Fibroblast of lung (primary cell): ENCODE measurements at regions not wholly inside any gene's neighbourhood (a gene's known extent, or its start where the extent isn't known, plus 50 kb on each side); places are given as distances from the start of the nearest gene placed in this dataset.

Experiments
- DNase-seq, 2 donors: peaks; one replicate each; pipeline versions ENCODE4 v3.0.0 to v3.0.0-alpha.2; 2010; ENCODE audit warnings: low read depth in 2 of 2
- H2AFZ ChIP-seq: 2 replicates; pipeline ENCODE4 v1.5.1; 2012; ENCODE audit warnings: low read length, control low read depth, inconsistent platforms
- H3K27ac ChIP-seq: 2 replicates; pipeline ENCODE4 v1.5.1; 2011; ENCODE audit warnings: low read length, control low read depth; ENCODE audit not compliant: insufficient read depth
- H3K27me3 ChIP-seq: 2 replicates; pipeline ENCODE4 v1.5.1; 2011; ENCODE audit warnings: mild to moderate bottlenecking, low read length; ENCODE audit not compliant: control insufficient read depth, insufficient read depth
- H3K36me3 ChIP-seq: 2 replicates; pipeline ENCODE4 v1.5.1; 2011; ENCODE audit warnings: low read length; ENCODE audit not compliant: control insufficient read depth, insufficient read depth
- H3K4me1 ChIP-seq: 2 replicates; pipeline ENCODE4 v1.5.1; 2011; ENCODE audit warnings: low read length; ENCODE audit not compliant: control insufficient read depth, insufficient read depth; ENCODE audit errors: extremely low read depth
- H3K4me2 ChIP-seq: 2 replicates; pipeline ENCODE4 v1.5.1; 2011; ENCODE audit warnings: low read length, control low read depth; ENCODE audit not compliant: insufficient read depth; ENCODE audit errors: extremely low read depth
- H3K4me3 ChIP-seq, 4 experiments: fragments of 200-600 bp in 1 of 4; sonication (generic) in 1 of 4; replicated peaks in 1 of 4; 2 replicates each; pipeline ENCODE4 v1.5.1; 2011 to 2016; ENCODE audit warnings: low read length in 4 of 4, low read depth in 3 of 4, mild to moderate bottlenecking in 3 of 4, control low read depth in 2 of 4, inconsistent platforms in 1 of 4, mixed read lengths in 1 of 4; ENCODE audit not compliant: insufficient read depth in 1 of 4; ENCODE audit errors: control extremely low read depth in 1 of 4
- H3K79me2 ChIP-seq: 2 replicates; pipeline ENCODE4 v1.5.1; 2012; ENCODE audit warnings: mild to moderate bottlenecking, low read length, inconsistent platforms; ENCODE audit not compliant: control insufficient read depth, insufficient read depth
- H3K9ac ChIP-seq: 2 replicates; pipeline ENCODE4 v1.5.1; 2011; ENCODE audit warnings: mild to moderate bottlenecking, low read length, control low read depth; ENCODE audit not compliant: insufficient read depth
- H3K9me3 ChIP-seq: 2 replicates; pipeline ENCODE4 v1.5.1; 2012; ENCODE audit warnings: low read depth, low read length; ENCODE audit not compliant: control insufficient read depth, insufficient read depth
- H4K20me1 ChIP-seq: 2 replicates; pipeline ENCODE4 v1.5.1; 2011; ENCODE audit warnings: low read length; ENCODE audit not compliant: control insufficient read depth, insufficient read depth; ENCODE audit errors: extremely low read depth
- EZH2 ChIP-seq: IDR thresholded peaks from 2 replicates; pipeline ENCODE4 v1.5.1; 2012; ENCODE audit warnings: low read length, control low read depth, mild to moderate bottlenecking; ENCODE audit errors: missing control alignments
- TF ChIP-seq, protein P1 (sequence below), 2 donors: IDR thresholded peaks in 1 of 2; conservative IDR thresholded peaks in 1 of 2; 1 replicate in 1 of 2; 2 replicates in 1 of 2; pipeline ENCODE4 v1.5.1; 2011 to 2012; ENCODE audit warnings: low read length in 2 of 2, control low read depth in 1 of 2, inconsistent platforms in 1 of 2, low read depth in 1 of 2, mild to moderate bottlenecking in 1 of 2

DNA sequence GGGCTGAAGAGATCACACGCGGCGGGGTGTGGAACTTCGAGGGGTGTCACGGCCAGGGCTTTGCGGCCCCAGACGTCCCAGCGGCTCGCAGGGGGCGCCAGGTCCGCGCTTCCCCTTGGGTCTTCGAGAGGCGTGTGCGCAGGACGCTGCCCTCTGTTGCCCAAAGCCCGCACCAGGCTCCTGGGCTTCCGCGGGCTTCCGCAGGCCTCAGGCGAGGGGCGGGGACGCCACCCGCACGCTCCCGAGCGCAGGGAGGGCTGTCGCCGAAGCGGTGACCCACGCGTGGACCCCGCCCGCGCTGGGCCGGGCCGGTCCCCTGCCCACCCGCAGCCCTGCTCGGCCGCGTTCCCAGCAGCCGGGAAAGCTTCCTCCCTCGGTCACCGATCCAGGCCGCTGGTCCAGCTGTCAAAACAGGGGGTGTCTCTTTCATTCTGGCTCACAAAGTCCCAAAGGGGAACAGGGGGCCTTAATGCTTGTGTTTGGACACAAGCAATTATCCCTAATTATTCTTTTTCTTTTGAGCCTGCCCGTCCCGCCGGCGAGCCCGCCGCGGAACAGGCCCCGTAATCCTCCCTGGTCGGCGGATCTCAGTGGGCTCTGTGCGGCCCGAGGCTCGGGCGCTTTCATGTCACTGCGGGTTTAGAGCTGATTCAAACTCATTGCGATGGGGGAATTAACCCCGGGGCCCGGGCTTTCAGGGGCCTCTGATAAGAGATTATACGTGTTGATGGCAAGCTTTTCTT lies 60.6 kb downstream of the TMEM174 start:
- peak overlapping the region in 3 of 4 experiments; percentile 24 to 37 (median 30) for H3K4me3 ChIP-seq
- H3K9ac ChIP-seq, result peak overlapping the region; percentile 16
- no peaks in the 10 kb centered on the region for H3K9me3 ChIP-seq
- DNase-seq, result peak; percentile 22 to 39
- peak overlapping the region; percentile 48 for H3K4me2 ChIP-seq
- H3K4me1 ChIP-seq, result peaks cover 2% of the 10 kb centered on the region
- H3K27me3 ChIP-seq, result no peaks in the 10 kb centered on the region
- H4K20me1 ChIP-seq, result no peaks in the 10 kb centered on the region
- no peak overlapping the region for H3K27ac ChIP-seq
- H3K79me2 ChIP-seq, result no peaks in the 10 kb centered on the region
- peak overlapping the region; percentile 85 for H2AFZ ChIP-seq
- H3K36me3 ChIP-seq, result no peaks in the 10 kb centered on the region
- TF ChIP-seq EZH2, result no peak
- TF ChIP-seq, protein P1, sequence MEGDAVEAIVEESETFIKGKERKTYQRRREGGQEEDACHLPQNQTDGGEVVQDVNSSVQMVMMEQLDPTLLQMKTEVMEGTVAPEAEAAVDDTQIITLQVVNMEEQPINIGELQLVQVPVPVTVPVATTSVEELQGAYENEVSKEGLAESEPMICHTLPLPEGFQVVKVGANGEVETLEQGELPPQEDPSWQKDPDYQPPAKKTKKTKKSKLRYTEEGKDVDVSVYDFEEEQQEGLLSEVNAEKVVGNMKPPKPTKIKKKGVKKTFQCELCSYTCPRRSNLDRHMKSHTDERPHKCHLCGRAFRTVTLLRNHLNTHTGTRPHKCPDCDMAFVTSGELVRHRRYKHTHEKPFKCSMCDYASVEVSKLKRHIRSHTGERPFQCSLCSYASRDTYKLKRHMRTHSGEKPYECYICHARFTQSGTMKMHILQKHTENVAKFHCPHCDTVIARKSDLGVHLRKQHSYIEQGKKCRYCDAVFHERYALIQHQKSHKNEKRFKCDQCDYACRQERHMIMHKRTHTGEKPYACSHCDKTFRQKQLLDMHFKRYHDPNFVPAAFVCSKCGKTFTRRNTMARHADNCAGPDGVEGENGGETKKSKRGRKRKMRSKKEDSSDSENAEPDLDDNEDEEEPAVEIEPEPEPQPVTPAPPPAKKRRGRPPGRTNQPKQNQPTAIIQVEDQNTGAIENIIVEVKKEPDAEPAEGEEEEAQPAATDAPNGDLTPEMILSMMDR (conservative IDR thresholded peaks at IDR 0.05 in 1 of 2, IDR thresholded peaks at IDR 0.05 in 1 of 2; ENCODE audit: low read depth in 1 of 2, low read length in 2 of 2), result peak in 1 of 2 donors; percentile 8

DNA sequence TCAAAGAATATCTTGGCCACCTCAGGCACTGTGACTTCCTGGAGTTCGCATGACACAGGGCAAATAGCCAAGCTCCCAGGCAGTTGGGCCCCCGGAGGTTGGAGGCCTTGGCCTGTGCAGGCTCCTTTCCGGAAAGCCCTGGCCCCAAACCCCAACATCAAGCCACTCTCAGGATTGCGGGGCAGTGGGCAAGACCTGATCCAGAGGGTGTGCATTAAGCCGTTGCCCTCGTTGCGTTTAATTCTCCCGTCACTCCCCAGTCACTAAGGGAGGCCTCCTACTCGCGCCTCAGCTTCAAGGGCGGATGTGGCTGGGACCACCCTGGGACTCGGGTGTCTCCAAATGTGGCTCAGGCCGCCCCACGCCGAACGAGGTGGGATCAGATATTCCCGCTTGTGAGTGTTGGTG lies 60.1 kb downstream of the TMEM174 start:
- no peak overlapping the region for H3K27ac ChIP-seq
- no peaks in the 10 kb centered on the region for H3K36me3 ChIP-seq
- no peak overlapping the region for H3K9ac ChIP-seq
- TF ChIP-seq EZH2, result no peak
- TF ChIP-seq, protein P1 (conservative IDR thresholded peaks at IDR 0.05 in 1 of 2, IDR thresholded peaks at IDR 0.05 in 1 of 2; ENCODE audit: low read depth in 1 of 2, low read length in 2 of 2), result no peak
- no peaks in the 10 kb centered on the region for H3K27me3 ChIP-seq
- H3K4me3 ChIP-seq, result no peak overlapping the region
- H3K4me2 ChIP-seq, result no peak overlapping the region
- H3K9me3 ChIP-seq, result no peaks in the 10 kb centered on the region
- no peaks in the 10 kb centered on the region for H3K79me2 ChIP-seq
- no peak for DNase-seq
- H2AFZ ChIP-seq, result peak overlapping the region; percentile 85
- H4K20me1 ChIP-seq, result no peaks in the 10 kb centered on the region
- peaks cover 2% of the 10 kb centered on the region for H3K4me1 ChIP-seq

DNA sequence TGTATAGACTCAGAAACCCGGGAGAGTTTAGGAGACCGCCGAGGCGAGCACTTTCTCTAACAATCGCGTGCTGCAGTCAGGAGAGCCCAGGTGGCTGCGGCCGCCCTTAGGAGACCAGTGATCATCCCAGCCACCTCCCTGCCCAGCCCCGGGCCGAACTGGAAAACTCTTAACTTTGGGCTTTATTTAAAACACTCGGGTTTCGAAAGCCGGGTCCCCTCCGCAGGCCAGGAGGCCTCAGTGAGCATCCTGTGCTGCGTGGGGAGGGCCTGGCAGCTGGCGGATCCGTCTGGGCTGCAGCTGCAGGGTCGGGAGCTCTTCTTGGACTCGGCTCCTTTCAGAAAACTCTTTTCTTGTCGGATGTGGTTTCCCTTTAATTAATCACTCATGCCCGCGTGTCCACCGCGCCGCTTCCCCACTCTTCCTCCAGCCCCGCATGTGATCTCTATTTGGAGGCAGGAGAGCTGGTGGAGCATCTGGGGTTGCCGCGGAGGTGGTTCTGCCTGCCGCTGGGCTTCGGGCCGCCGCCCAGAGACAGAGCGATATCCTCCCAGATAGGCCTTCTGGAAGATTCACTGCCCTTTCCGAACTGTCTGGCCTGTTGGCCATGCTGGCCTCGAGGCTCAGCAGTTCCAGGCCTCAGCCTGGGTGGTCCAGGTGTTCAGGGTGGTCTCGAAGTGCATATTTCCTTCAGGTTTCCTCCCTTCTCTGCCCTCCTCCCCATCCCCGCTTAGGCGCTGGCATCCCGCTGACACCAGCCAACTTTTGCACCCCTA lies 59.5 kb downstream of the TMEM174 start:
- H3K27ac ChIP-seq, result no peak overlapping the region
- TF ChIP-seq, protein P1 (conservative IDR thresholded peaks at IDR 0.05 in 1 of 2, IDR thresholded peaks at IDR 0.05 in 1 of 2; ENCODE audit: low read depth in 1 of 2, low read length in 2 of 2), result no peak
- TF ChIP-seq EZH2, result no peak
- H3K4me3 ChIP-seq, result no peak overlapping the region
- peaks cover 2% of the 10 kb centered on the region for H3K4me1 ChIP-seq
- H3K79me2 ChIP-seq, result no peaks in the 10 kb centered on the region
- no peaks in the 10 kb centered on the region for H4K20me1 ChIP-seq
- H2AFZ ChIP-seq, result no peak overlapping the region
- DNase-seq, result peak in 1 of 2 donors; percentile 74
- no peak overlapping the region for H3K4me2 ChIP-seq
- H3K9me3 ChIP-seq, result no peaks in the 10 kb centered on the region
- no peak overlapping the region for H3K9ac ChIP-seq
- H3K36me3 ChIP-seq, result no peaks in the 10 kb centered on the region
- H3K27me3 ChIP-seq, result no peaks in the 10 kb centered on the region
